ENCODE measurements at regions not wholly inside any gene's neighbourhood (a gene's known extent, or its start where the extent isn't known, plus 50 kb on each side); places are given as distances from the start of the nearest gene placed in this dataset.

DNA sequence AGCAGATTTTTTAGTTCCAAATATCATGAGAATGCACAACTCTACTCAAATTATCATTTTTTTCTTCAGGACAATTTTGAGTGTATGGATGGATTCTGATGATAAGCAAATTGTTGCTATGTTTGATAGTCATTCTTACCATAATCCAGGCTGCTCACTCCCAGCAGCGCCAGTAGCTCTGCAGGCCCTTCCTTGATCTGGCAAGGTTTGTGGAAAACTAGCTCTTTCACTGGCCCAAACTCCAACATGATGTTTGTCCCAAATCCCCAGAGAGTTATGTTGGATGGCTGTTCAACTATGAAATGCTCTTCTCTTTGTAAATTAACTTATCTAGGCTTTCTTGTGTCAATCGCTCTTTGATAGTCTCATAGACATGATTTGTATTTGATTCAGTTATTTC is 933.7 kb downstream of the DNAJB9 start:
- no peak for FAIRE-seq
- in situ Hi-C loops (cut with MboI): no loop called here
- POLR2A ChIA-PET: interaction anchor here (0.6 kb wide), 1 partner anchor 124 kb away, joined by 4 read pairs; no protein-coding TSS in a partner anchor

More for the DNA sequence above, 933.7 kb downstream of the DNAJB9 start:
- 24% methylated on average over 2 of the region's 2 CpGs for WGBS (ENCODE audit: insufficient coverage, insufficient replicate concordance, low lambda C conversion rate, missing lambda C conversion rate)
- Histone ChIP-seq H3K27ac (ENCODE audit: control insufficient read depth, insufficient read depth) (no peak overlapping the region), H2AFZ (ENCODE audit: control insufficient read depth, low read depth, low read length) (no peak overlapping the region), H3K27me3 (replicated peaks in 1 of 2; ENCODE audit: control insufficient read depth in 2 of 2, insufficient read depth in 2 of 2, low read length in 1 of 2) (no peaks in the 10 kb centered on the region), H3K4me2 (ENCODE audit: control insufficient read depth, insufficient read depth) (no peak overlapping the region), H3K9ac (ENCODE audit: control insufficient read depth, insufficient read depth, low read length) (no peak overlapping the region), H3K4me1 (ENCODE audit: control insufficient read depth, insufficient read depth, low read length) (no peaks in the 10 kb centered on the region), H3K79me2 (ENCODE audit: control insufficient read depth, insufficient read depth, low read length) (no peaks in the 10 kb centered on the region), H3K9me3 (replicated peaks; ENCODE audit: control insufficient read depth, insufficient read depth, low read length) (no peaks in the 10 kb centered on the region), H3K4me3 (no peak overlapping the region), H4K20me1 (ENCODE audit: control insufficient read depth, insufficient read depth) (no peaks in the 10 kb centered on the region), H3K36me3 (ENCODE audit: control insufficient read depth in 2 of 2, insufficient read depth in 2 of 2, low read length in 1 of 2) (no peaks in the 10 kb centered on the region)
- intact Hi-C loops (cut with micrococcal nuclease; ENCODE audit: unreplicated experiment): no loop called here
- ATAC-seq: no peak
- no peak for DNase-seq (ENCODE audit: low read depth, low spot score)
- ChIA-PET CTCF (interaction anchor here (1.2 kb wide), 1 partner anchor 30 kb away, joined by 3 read pairs; no protein-coding TSS in a partner anchor), RAD21 (ENCODE audit: unreplicated experiment) (no interaction called here), SMC1A (ENCODE audit: uncharacterized antibody, unreplicated experiment) (interaction anchor here (0.6 to 1.5 kb wide), 5 partner anchors 10 to 27 kb away, joined by 3 to 6 read pairs (median 4); no protein-coding TSS in a partner anchor)
- TF ChIP-seq, protein P1, sequence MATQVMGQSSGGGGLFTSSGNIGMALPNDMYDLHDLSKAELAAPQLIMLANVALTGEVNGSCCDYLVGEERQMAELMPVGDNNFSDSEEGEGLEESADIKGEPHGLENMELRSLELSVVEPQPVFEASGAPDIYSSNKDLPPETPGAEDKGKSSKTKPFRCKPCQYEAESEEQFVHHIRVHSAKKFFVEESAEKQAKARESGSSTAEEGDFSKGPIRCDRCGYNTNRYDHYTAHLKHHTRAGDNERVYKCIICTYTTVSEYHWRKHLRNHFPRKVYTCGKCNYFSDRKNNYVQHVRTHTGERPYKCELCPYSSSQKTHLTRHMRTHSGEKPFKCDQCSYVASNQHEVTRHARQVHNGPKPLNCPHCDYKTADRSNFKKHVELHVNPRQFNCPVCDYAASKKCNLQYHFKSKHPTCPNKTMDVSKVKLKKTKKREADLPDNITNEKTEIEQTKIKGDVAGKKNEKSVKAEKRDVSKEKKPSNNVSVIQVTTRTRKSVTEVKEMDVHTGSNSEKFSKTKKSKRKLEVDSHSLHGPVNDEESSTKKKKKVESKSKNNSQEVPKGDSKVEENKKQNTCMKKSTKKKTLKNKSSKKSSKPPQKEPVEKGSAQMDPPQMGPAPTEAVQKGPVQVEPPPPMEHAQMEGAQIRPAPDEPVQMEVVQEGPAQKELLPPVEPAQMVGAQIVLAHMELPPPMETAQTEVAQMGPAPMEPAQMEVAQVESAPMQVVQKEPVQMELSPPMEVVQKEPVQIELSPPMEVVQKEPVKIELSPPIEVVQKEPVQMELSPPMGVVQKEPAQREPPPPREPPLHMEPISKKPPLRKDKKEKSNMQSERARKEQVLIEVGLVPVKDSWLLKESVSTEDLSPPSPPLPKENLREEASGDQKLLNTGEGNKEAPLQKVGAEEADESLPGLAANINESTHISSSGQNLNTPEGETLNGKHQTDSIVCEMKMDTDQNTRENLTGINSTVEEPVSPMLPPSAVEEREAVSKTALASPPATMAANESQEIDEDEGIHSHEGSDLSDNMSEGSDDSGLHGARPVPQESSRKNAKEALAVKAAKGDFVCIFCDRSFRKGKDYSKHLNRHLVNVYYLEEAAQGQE (IDR thresholded peaks at IDR 0.05; ENCODE audit: low read depth, low read length): no peak
- TF ChIP-seq, protein P2, sequence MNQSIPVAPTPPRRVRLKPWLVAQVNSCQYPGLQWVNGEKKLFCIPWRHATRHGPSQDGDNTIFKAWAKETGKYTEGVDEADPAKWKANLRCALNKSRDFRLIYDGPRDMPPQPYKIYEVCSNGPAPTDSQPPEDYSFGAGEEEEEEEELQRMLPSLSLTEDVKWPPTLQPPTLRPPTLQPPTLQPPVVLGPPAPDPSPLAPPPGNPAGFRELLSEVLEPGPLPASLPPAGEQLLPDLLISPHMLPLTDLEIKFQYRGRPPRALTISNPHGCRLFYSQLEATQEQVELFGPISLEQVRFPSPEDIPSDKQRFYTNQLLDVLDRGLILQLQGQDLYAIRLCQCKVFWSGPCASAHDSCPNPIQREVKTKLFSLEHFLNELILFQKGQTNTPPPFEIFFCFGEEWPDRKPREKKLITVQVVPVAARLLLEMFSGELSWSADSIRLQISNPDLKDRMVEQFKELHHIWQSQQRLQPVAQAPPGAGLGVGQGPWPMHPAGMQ (IDR thresholded peaks at IDR 0.05; ENCODE audit: borderline replicate concordance): no peak
- TF ChIP-seq, protein P3, sequence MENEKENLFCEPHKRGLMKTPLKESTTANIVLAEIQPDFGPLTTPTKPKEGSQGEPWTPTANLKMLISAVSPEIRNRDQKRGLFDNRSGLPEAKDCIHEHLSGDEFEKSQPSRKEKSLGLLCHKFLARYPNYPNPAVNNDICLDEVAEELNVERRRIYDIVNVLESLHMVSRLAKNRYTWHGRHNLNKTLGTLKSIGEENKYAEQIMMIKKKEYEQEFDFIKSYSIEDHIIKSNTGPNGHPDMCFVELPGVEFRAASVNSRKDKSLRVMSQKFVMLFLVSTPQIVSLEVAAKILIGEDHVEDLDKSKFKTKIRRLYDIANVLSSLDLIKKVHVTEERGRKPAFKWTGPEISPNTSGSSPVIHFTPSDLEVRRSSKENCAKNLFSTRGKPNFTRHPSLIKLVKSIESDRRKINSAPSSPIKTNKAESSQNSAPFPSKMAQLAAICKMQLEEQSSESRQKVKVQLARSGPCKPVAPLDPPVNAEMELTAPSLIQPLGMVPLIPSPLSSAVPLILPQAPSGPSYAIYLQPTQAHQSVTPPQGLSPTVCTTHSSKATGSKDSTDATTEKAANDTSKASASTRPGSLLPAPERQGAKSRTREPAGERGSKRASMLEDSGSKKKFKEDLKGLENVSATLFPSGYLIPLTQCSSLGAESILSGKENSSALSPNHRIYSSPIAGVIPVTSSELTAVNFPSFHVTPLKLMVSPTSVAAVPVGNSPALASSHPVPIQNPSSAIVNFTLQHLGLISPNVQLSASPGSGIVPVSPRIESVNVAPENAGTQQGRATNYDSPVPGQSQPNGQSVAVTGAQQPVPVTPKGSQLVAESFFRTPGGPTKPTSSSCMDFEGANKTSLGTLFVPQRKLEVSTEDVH (IDR thresholded peaks at IDR 0.05; ENCODE audit: low read depth, partially characterized antibody): no peak
- BruUV-seq (replicated peaks): no TSS peak
